GM19023 (cell line): ENCODE measurements at regions not wholly inside any gene's neighbourhood (a gene's known extent, or its start where the extent isn't known, plus 50 kb on each side); places are given as distances from the start of the nearest gene placed in this dataset.
"Not testable (repeated sequence)": the region's sequence is repeated elsewhere in the genome, so short reads cannot be mapped to it uniquely, and the experiment has no call there.

Experiments used
- ATAC-seq: cut with Tn5 transposase; IDR thresholded peaks from one replicate; pipeline ENCODE4 v1.9.1; 2021; ENCODE audit warnings: mild to moderate bottlenecking, moderate library complexity; ENCODE audit not compliant: unreplicated experiment

DNA sequence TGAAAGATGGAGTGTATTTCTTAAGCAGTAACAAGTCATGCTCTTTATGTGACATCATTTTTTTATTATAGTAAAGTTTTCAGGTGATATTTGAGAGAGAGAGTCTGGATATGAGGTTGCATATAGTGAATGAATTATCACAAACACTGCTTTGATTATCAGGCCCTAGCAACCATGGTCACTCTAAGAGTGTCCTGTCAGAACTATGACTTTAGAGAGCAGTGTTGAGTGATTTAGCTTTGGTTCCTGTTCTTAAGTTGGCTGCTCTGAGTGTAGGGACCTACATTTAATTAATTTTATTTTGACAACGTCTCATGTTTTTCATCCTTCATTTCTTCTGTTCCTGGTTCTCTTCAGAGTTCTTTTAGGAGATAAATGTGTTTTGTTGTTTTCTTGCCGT lies 275.5 kb downstream of the KCNJ3 start:
- ATAC-seq, result no peak

DNA sequence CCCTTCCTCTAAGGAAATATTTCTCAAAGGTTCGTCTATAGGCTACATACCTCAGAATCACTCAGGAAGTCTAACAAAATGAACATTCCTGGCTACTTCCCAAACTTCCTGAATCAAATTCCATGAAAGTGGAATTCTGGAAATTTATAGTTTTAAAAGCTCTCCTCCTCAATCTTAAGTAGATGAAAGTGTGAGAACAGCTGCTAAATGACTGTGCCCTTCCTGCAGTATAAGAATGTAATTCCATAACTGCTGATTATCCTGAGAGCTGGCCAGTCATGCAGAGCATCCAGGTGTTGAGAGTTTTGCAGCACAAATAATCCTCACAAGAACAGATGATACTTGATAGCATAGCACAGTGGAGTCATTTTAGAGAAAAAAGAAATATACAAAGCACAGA lies 265.0 kb downstream of the KCNJ3 start:
- ATAC-seq, result no peak

GRCh38 chr2:154961676-154962075 lies 263.2 kb downstream of the KCNJ3 start:
- no peak for ATAC-seq

- peak; percentile 63 for ATAC-seq
Observed at GRCh38 chr2:154960802-154961583, 262.5 kb downstream of the KCNJ3 start.

DNA sequence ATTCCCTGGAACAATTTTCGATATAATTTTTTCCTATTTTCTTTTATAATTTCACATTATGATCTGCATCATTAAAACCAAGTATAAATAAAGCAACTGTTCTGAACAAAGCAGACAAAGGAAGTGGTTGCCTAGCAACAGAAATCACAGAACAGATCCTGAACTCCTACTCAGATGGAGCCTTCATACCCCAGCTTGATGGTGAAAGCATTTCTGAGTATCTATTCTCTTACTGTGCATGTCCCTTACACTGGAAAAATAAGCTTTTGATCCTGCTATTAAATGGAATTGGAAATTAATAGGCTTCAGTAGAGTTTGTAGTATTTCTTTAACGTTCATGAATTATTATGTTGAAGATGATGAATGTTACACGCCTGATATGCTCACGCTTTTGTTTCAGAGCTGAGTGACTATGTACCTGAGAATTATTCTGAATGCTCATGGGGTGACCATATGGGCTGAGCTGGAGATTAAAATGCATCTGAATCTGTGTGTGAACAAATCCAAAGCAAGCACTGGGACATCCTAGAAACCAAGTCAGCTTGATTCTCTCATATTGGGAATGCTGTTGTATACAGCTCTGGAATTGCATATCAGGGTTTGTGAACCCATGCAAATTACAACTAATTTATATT lies 254.0 kb downstream of the KCNJ3 start:
- ATAC-seq, result no peak

- not testable (repeated sequence) for ATAC-seq
Observed at GRCh38 chr2:154947416-154947815, 248.9 kb downstream of the KCNJ3 start.

- ATAC-seq, result no peak
Observed at GRCh38 chr2:154945984-154946383, 247.5 kb downstream of the KCNJ3 start.

- ATAC-seq, result no peak
Observed at GRCh38 chr2:154941379-154941778, 242.9 kb downstream of the KCNJ3 start.

- ATAC-seq, result no peak
Observed at GRCh38 chr2:154934213-154934612, 235.7 kb downstream of the KCNJ3 start.

- no peak for ATAC-seq
Observed at GRCh38 chr2:154924531-154924930, 226.0 kb downstream of the KCNJ3 start.

- ATAC-seq, result no peak
Observed at GRCh38 chr2:154914561-154914960, 216.1 kb downstream of the KCNJ3 start.

DNA sequence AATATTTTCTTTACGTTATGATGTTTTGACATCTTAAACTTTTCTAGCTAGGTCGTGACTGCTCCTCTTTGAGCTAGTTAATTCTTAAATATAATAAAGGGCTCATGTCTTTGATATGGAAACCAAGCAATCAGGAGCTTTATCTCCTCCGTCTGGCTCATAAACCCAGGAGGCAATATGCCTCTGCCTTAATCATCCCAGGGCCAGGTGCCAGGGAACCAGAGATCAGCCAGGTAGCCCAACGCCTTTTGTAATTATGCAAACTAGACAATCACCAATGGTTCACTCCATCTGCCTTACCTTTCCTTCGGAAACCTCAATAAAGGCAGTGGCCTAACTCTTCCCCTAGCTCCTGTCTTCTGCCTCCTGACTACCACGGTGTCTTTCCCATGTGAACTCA lies 213.7 kb downstream of the KCNJ3 start:
- ATAC-seq, result no peak

DNA sequence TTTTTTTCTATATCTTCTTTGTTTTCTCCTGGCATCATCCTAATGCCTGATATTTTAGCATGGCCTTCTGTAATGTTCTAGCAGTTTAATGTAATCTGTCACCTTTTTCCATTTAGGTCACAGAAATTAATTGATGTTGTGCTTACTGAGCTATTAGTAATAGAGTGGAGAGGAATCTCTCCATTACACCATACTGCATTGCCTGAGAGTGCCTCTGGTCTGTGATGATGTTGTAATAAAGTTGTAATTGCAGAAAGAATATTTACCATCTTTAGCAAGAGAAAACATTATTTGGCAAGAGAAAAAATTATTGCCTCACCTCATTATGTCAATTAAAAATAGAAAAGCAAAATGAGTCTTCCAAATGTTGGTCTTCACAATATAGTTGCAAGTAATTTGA lies 213.2 kb downstream of the KCNJ3 start:
- ATAC-seq, result no peak

GRCh38 chr2:154910701-154911100 lies 212.2 kb downstream of the KCNJ3 start:
- ATAC-seq, result no peak

GRCh38 chr2:154908327-154908726 lies 209.8 kb downstream of the KCNJ3 start:
- no peak for ATAC-seq
